GM23338 (cell line): ENCODE measurements at regions not wholly inside any gene's neighbourhood (a gene's known extent, or its start where the extent isn't known, plus 50 kb on each side); places are given as distances from the start of the nearest gene placed in this dataset.

Experiments
- ATAC-seq: fragments of 200-7000 bp; cut with Tn5 transposase; 3 replicates; pipeline ENCODE4 v1.9.1; 2020
- DNase-seq: peaks from one replicate; pipeline ENCODE4 v3.0.0-alpha.2; 2015; ENCODE audit warnings: low spot score
- H2AFZ ChIP-seq: fragments of 200-600 bp; sonication (generic); 2 replicates; pipeline ENCODE4 v1.8.0; 2016; ENCODE audit warnings: antibody characterized with exemption, mild to moderate bottlenecking, moderate library complexity
- H3F3A ChIP-seq: fragments of 200-600 bp; sonication (generic); replicated peaks from 2 replicates; pipeline ENCODE4 v1.8.0; 2017; ENCODE audit warnings: antibody characterized with exemption, mixed run types, low read depth
- H3K27ac ChIP-seq: fragments of 200-600 bp; sonication (generic); 2 replicates; pipeline ENCODE4 v1.6.1; 2016; ENCODE audit warnings: low read depth
- H3K27me3 ChIP-seq: fragments of 200-600 bp; sonication (generic); 2 replicates; pipeline ENCODE4 v1.8.0; 2016; ENCODE audit warnings: mild to moderate bottlenecking, mixed run types, moderate library complexity; ENCODE audit not compliant: insufficient read depth
- H3K36me3 ChIP-seq: fragments of 200-600 bp; sonication (generic); 2 replicates; pipeline ENCODE4 v1.8.0; 2016; ENCODE audit warnings: mild to moderate bottlenecking; ENCODE audit not compliant: insufficient read depth
- H3K4me1 ChIP-seq: fragments of 200-600 bp; sonication (generic); 2 replicates; pipeline ENCODE4 v1.8.0; 2016; ENCODE audit warnings: mild to moderate bottlenecking, moderate library complexity; ENCODE audit not compliant: insufficient read depth
- H3K4me2 ChIP-seq: fragments of 200-600 bp; sonication (generic); 2 replicates; pipeline ENCODE4 v1.7.1; 2017; ENCODE audit warnings: mixed run types
- H3K4me3 ChIP-seq: fragments of 200-600 bp; sonication (generic); 2 replicates; pipeline ENCODE4 v1.6.1; 2016; ENCODE audit warnings: mixed run types
- H3K79me2 ChIP-seq: fragments of 200-600 bp; sonication (generic); replicated peaks from 2 replicates; pipeline ENCODE4 v1.8.0; 2017; ENCODE audit warnings: mild to moderate bottlenecking; ENCODE audit not compliant: insufficient read depth
- H3K9me2 ChIP-seq: fragments of 200-600 bp; sonication (generic); 2 replicates; pipeline ENCODE4 v1.8.0; 2017; ENCODE audit not compliant: insufficient read depth
- H4K20me1 ChIP-seq: fragments of 200-600 bp; sonication (generic); replicated peaks from 2 replicates; pipeline ENCODE4 v1.8.0; 2017; ENCODE audit warnings: mild to moderate bottlenecking; ENCODE audit not compliant: insufficient read depth
- H3K27ac Mint-ChIP-seq: 2 replicates; pipeline ENCODE4 v1.8.0; 2020; ENCODE audit warnings: inconsistent platforms, mild to moderate bottlenecking, moderate library complexity, mixed read lengths
- H3K27me3 Mint-ChIP-seq: 3 replicates; pipeline ENCODE4 v1.8.0; 2022; ENCODE audit warnings: low read depth, mild to moderate bottlenecking, moderate library complexity, mixed read lengths, inconsistent platforms; ENCODE audit not compliant: insufficient read depth, poor library complexity
- H3K36me3 Mint-ChIP-seq: 3 replicates; pipeline ENCODE4 v1.8.0; 2021; ENCODE audit warnings: low read depth, mild to moderate bottlenecking, inconsistent platforms, moderate library complexity, mixed read lengths
- H3K4me1 Mint-ChIP-seq: 3 replicates; pipeline ENCODE4 v1.8.0; 2020; ENCODE audit warnings: mild to moderate bottlenecking, inconsistent platforms, mixed read lengths
- H3K4me3 Mint-ChIP-seq: 3 replicates; pipeline ENCODE4 v1.8.0; 2021; ENCODE audit warnings: moderate library complexity, mild to moderate bottlenecking, inconsistent platforms, mixed read lengths
- H3K9me3 Mint-ChIP-seq: 3 replicates; pipeline ENCODE4 v1.8.0; 2020; ENCODE audit warnings: moderate library complexity, mild to moderate bottlenecking, inconsistent platforms, mixed read lengths
- CREB1 ChIP-seq: fragments of 250-450 bp; sonication (Bioruptor Pico); IDR thresholded peaks from 2 replicates; pipeline ENCODE4 v1.5.0; 2020; ENCODE audit warnings: low read depth, mild to moderate bottlenecking, moderate library complexity
- CTCF ChIP-seq, 2 experiments: fragments of 200-600 bp in 1 of 2; sonication (generic) in 1 of 2; conservative IDR thresholded peaks; 2 replicates each; pipeline versions ENCODE4 v1.5.1 to v1.6.1; 2016 to 2017; ENCODE audit warnings: antibody characterized with exemption in 2 of 2, low read depth in 2 of 2, mild to moderate bottlenecking in 2 of 2, moderate library complexity in 1 of 2
- ETS1 ChIP-seq: IDR thresholded peaks from 2 replicates; pipeline ENCODE4 v1.6.1; 2016; ENCODE audit warnings: antibody characterized with exemption
- EZH2 ChIP-seq: fragments of 200-600 bp; sonication (generic); IDR thresholded peaks from one replicate; pipeline ENCODE4 v1.8.0; 2017; ENCODE audit warnings: antibody characterized with exemption, mild to moderate bottlenecking, low read depth; ENCODE audit not compliant: unreplicated experiment
- EZH2phosphoT487 ChIP-seq: fragments of 200-600 bp; sonication (generic); IDR thresholded peaks from one replicate; pipeline ENCODE4 v1.8.1; 2018; ENCODE audit warnings: antibody characterized with exemption; ENCODE audit not compliant: unreplicated experiment
- JUNB ChIP-seq: IDR thresholded peaks from one replicate; pipeline ENCODE4 v1.6.1; 2016; ENCODE audit warnings: antibody characterized with exemption; ENCODE audit not compliant: unreplicated experiment
- NANOG ChIP-seq: IDR thresholded peaks from 2 replicates; pipeline ENCODE4 v1.6.1; 2016; ENCODE audit warnings: antibody characterized with exemption, borderline replicate concordance
- POLR2AphosphoS5 ChIP-seq: IDR thresholded peaks from 2 replicates; pipeline ENCODE4 v1.6.1; 2016; ENCODE audit warnings: antibody characterized with exemption, low read depth
- REST ChIP-seq: IDR thresholded peaks from one replicate; pipeline ENCODE4 v1.6.1; 2018; ENCODE audit warnings: antibody characterized with exemption; ENCODE audit not compliant: unreplicated experiment
- STAT1 ChIP-seq: IDR thresholded peaks from one replicate; pipeline ENCODE4 v1.6.1; 2016; ENCODE audit warnings: antibody characterized with exemption; ENCODE audit not compliant: unreplicated experiment
- ZNF114 ChIP-seq: fragments of 250-450 bp; sonication (Bioruptor Pico); IDR thresholded peaks from 2 replicates; pipeline ENCODE4 v1.5.0; 2020; ENCODE audit warnings: mild to moderate bottlenecking, moderate library complexity
- ZNF331 ChIP-seq: fragments of 250-450 bp; sonication (Bioruptor Pico); IDR thresholded peaks from 2 replicates; pipeline ENCODE4 v1.5.0; 2020; ENCODE audit warnings: low read depth, mild to moderate bottlenecking, moderate library complexity
- ZNF462 ChIP-seq: fragments of 250-450 bp; sonication (Bioruptor Pico); IDR thresholded peaks from 2 replicates; pipeline ENCODE4 v1.5.0; 2020; ENCODE audit warnings: mild to moderate bottlenecking, moderate library complexity

- Mint-ChIP-seq H3K36me3 (peaks cover 3% of the 10 kb centered on the region; the same call in 1 of the 3 replicates), H3K4me3 (no peak overlapping the region), H3K4me1 (peaks cover 26% of the 10 kb centered on the region), H3K27me3 (peaks cover 44% of the 10 kb centered on the region), H3K9me3 (peaks cover 9% of the 10 kb centered on the region; the same call in 2 of the 3 replicates), H3K27ac (no peak overlapping the region)
- no peaks in the 10 kb centered on the region for H3K36me3 ChIP-seq
- no peaks in the 10 kb centered on the region for H3K79me2 ChIP-seq
- no peak for DNase-seq
- no peak overlapping the region for H3K4me3 ChIP-seq
- peaks cover 3% of the 10 kb centered on the region; the same call in 1 of the 2 replicates for H4K20me1 ChIP-seq
- TF ChIP-seq ETS1 (no peak), CREB1 (CRISPR knock-in tag) (no peak), EZH2 (no peak), ZNF462 (CRISPR knock-in tag) (no peak), EZH2phosphoT487 (no peak), NANOG (no peak), CTCF (conservative IDR thresholded peaks at IDR 0.05; ENCODE audit: low read depth in 2 of 2) (no peak), REST (no peak), POLR2AphosphoS5 (no peak), JUNB (no peak), ZNF114 (CRISPR knock-in tag) (no peak), ZNF331 (CRISPR knock-in tag) (no peak), STAT1 (no peak)
- H3K4me2 ChIP-seq: no peak overlapping the region
- H3K4me1 ChIP-seq: peaks cover 18% of the 10 kb centered on the region
- H3F3A ChIP-seq: no peaks in the 10 kb centered on the region
- no peak overlapping the region for H2AFZ ChIP-seq
- peaks cover 83% of the 10 kb centered on the region for H3K27me3 ChIP-seq
- H3K27ac ChIP-seq: no peak overlapping the region
- H3K9me2 ChIP-seq: no peaks in the 10 kb centered on the region
- no peak for ATAC-seq
Measured at GRCh38 chr2:5911718-5912117, 219.5 kb downstream of the SOX11 start.
